ENCODE measurements at regions not wholly inside any gene's neighbourhood (a gene's known extent, or its start where the extent isn't known, plus 50 kb on each side); places are given as distances from the start of the nearest gene placed in this dataset.

DNA sequence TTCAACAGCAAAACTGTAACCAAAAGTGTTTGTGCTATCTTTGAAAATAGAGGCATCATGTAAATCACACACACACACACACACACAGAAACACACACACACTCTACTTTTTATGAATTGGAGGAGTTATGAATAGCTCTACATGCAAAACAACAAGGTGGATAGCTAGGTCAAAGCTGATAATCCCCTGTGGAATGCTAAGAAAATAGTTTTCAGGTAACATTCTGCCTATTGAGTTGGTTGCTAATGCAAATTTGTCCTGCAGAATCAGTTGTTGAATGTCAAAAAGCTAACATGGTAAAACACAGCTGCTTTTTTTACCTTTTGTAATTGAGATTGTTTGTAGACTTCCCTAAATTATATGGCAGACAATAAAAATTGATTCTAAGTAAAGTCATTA, 1658.4 kb upstream of the RAG2 start:
- Histone ChIP-seq H3K36me3 (replicated peaks; ENCODE audit: control insufficient read depth, insufficient read depth, low read length) (no peaks in the 10 kb centered on the region), H3K4me3 (ENCODE audit: insufficient read depth, low read depth, low read length) (no peak overlapping the region), H3K27me3 (ENCODE audit: control insufficient read depth, insufficient read depth, low read length) (no peaks in the 10 kb centered on the region)
- peak; percentile 5 for DNase-seq

DNA sequence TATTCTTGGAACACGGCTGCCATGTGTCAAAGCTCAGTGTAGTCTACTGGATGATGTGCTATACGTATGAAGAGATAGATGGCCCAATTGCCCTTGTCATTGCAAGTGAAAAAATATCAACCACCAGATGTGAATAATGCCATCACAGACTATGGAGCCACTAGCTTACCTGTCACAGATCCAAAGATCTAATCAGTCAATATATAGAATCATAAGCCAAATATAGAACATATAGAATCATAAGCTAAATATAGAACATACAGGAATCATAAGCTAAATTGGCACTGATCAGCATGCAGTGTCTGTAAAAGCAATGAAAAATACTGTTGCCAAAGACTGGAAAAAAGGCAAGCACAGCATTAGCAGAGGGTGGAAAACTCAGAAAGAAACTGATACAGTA, 1656.9 kb upstream of the RAG2 start:
- Histone ChIP-seq H3K36me3 (replicated peaks; ENCODE audit: control insufficient read depth, insufficient read depth, low read length) (no peaks in the 10 kb centered on the region), H3K27me3 (ENCODE audit: control insufficient read depth, insufficient read depth, low read length) (no peaks in the 10 kb centered on the region), H3K4me3 (ENCODE audit: insufficient read depth, low read depth, low read length) (no peak overlapping the region)
- no peak for DNase-seq

GRCh38 chr11:38252620-38253019, 1654.6 kb upstream of the RAG2 start:
- Histone ChIP-seq H3K4me3 (ENCODE audit: insufficient read depth, low read depth, low read length) (no peak overlapping the region), H3K27me3 (ENCODE audit: control insufficient read depth, insufficient read depth, low read length) (no peaks in the 10 kb centered on the region), H3K36me3 (replicated peaks; ENCODE audit: control insufficient read depth, insufficient read depth, low read length) (no peaks in the 10 kb centered on the region)
- no peak for DNase-seq

- Histone ChIP-seq H3K27me3 (ENCODE audit: control insufficient read depth, insufficient read depth, low read length) (no peaks in the 10 kb centered on the region), H3K36me3 (replicated peaks; ENCODE audit: control insufficient read depth, insufficient read depth, low read length) (no peaks in the 10 kb centered on the region), H3K4me3 (ENCODE audit: insufficient read depth, low read depth, low read length) (no peak overlapping the region)
- DNase-seq: no peak
These were observed 1648.4 kb upstream of the RAG2 start for GRCh38 chr11:38246451-38246850.

GRCh38 chr11:38226684-38227083, 1628.6 kb upstream of the RAG2 start:
- Histone ChIP-seq H3K27me3 (ENCODE audit: control insufficient read depth, insufficient read depth, low read length) (no peaks in the 10 kb centered on the region), H3K36me3 (replicated peaks; ENCODE audit: control insufficient read depth, insufficient read depth, low read length) (no peaks in the 10 kb centered on the region), H3K4me3 (ENCODE audit: insufficient read depth, low read depth, low read length) (no peak overlapping the region)
- DNase-seq: no peak

DNA sequence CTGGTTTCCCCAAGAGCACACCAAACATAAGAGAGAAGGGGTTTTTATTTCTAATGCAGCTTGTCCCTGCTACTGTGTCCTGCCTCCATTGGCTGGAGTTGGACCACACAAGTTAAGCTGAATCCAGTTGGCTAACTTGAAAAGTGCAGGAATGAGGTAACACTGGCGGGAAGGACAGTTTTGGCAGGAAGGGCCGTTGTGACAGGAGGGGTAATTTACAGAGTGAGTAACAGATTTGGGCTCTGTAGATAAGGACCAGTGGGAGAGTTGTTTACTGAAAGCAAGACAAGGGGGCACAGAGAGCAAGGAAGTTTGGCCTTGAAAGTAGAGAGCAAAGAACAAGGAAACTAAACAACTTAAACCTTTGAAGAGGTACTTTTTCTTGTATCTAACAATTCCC, 1623.3 kb upstream of the RAG2 start:
- Histone ChIP-seq H3K27me3 (ENCODE audit: control insufficient read depth, insufficient read depth, low read length) (no peaks in the 10 kb centered on the region), H3K4me3 (ENCODE audit: insufficient read depth, low read depth, low read length) (no peak overlapping the region), H3K36me3 (replicated peaks; ENCODE audit: control insufficient read depth, insufficient read depth, low read length) (no peaks in the 10 kb centered on the region)
- no peak for DNase-seq

DNA sequence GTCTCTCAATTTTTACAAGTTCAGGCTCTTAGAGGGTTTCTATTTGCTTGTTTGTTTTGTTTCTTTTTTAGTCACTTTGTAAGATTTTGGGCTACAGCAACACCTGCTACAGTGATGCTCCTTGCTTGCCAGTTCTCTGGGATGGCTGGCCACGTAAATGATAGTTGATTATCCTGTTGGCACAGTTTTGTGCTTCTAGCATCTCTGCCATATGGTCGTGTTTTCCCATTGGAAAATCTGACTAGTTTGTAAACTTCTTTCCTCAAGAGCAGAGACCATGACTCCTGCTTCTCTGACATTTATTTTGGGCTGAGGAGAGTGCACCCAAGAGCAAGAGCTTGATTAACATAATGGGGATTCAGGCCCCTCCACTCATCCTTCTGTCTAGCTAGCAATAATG, 1621.6 kb upstream of the RAG2 start:
- Histone ChIP-seq H3K27me3 (ENCODE audit: control insufficient read depth, insufficient read depth, low read length) (no peaks in the 10 kb centered on the region), H3K36me3 (replicated peaks; ENCODE audit: control insufficient read depth, insufficient read depth, low read length) (no peaks in the 10 kb centered on the region), H3K4me3 (ENCODE audit: insufficient read depth, low read depth, low read length) (no peak overlapping the region)
- no peak for DNase-seq

GRCh38 chr11:38208951-38209350, 1610.9 kb upstream of the RAG2 start:
- Histone ChIP-seq H3K27me3 (ENCODE audit: control insufficient read depth, insufficient read depth, low read length) (no peaks in the 10 kb centered on the region), H3K36me3 (replicated peaks; ENCODE audit: control insufficient read depth, insufficient read depth, low read length) (no peaks in the 10 kb centered on the region), H3K4me3 (ENCODE audit: insufficient read depth, low read depth, low read length) (no peak overlapping the region)
- DNase-seq: no peak

- H3K36me3 ChIP-seq (replicated peaks; ENCODE audit: control insufficient read depth, insufficient read depth, low read length): no peaks in the 10 kb centered on the region
- H3K4me3 ChIP-seq (ENCODE audit: insufficient read depth, low read depth, low read length): no peak overlapping the region
- H3K27me3 ChIP-seq (ENCODE audit: control insufficient read depth, insufficient read depth, low read length): no peaks in the 10 kb centered on the region
- DNase-seq: no peak
These were observed 1608.6 kb upstream of the RAG2 start for GRCh38 chr11:38206663-38207062.

DNA sequence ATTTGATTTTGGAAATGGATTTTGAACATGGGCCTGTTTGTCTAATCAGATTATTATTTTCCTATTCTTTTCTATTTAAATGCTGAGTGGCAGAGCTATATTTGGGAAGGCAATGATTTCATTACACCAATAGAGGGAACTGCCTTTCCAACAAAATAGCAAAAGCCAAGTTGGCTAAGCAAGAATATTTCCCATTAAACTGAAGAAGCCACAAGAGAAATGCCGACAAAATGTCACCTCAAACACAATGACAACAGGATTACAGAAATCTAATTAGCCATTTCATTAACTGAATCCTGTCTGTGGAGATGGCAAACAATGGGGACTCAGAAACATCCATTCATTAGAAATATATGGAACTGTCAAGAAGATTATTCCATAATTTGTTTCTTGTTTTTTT, 1593.1 kb upstream of the RAG2 start:
- Histone ChIP-seq H3K4me3 (ENCODE audit: insufficient read depth, low read depth, low read length) (no peak overlapping the region), H3K36me3 (replicated peaks; ENCODE audit: control insufficient read depth, insufficient read depth, low read length) (no peaks in the 10 kb centered on the region), H3K27me3 (ENCODE audit: control insufficient read depth, insufficient read depth, low read length) (no peaks in the 10 kb centered on the region)
- DNase-seq: no peak

- no peaks in the 10 kb centered on the region for H3K36me3 ChIP-seq (replicated peaks; ENCODE audit: control insufficient read depth, insufficient read depth, low read length)
- no peak overlapping the region for H3K4me3 ChIP-seq (ENCODE audit: insufficient read depth, low read depth, low read length)
- no peaks in the 10 kb centered on the region for H3K27me3 ChIP-seq (ENCODE audit: control insufficient read depth, insufficient read depth, low read length)
- no peak for DNase-seq
These were observed 1584.3 kb upstream of the RAG2 start for GRCh38 chr11:38182126-38182866.

DNA sequence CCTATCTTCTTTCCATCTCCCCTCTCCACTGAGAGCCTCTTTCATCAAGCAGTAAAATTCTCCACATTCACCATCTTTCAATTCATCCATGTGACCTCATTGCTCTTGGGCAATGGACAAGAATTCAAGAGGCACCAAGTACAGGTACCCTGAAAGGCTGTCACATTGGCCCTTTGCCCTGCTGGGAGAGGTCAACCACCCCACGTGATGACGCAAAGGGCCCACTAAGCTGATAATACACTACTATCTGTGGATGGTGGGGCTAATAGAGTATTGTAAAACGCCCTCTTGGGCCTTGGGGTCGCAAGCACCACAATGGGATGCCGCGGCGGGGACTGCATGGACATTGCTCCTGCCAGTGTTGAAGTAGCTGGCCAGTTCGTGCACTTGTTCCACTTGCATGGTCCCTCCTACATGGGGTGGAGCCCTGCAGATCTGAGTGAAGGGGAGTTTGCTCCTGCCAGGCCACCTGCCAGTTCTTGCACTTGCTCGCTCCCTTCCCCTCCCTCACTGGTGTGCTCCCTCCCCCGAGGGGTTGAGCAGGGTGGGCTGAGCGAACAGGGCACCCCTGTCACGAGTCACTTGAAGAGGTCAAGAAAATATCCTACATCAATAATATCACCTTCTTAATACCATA, 1578.8 kb upstream of the RAG2 start:
- H3K36me3 ChIP-seq (replicated peaks; ENCODE audit: control insufficient read depth, insufficient read depth, low read length): no peaks in the 10 kb centered on the region
- no peaks in the 10 kb centered on the region for H3K27me3 ChIP-seq (ENCODE audit: control insufficient read depth, insufficient read depth, low read length)
- no peak overlapping the region for H3K4me3 ChIP-seq (ENCODE audit: insufficient read depth, low read depth, low read length)
- no peak for DNase-seq

GRCh38 chr11:38173676-38174075, 1575.6 kb upstream of the RAG2 start:
- Histone ChIP-seq H3K27me3 (ENCODE audit: control insufficient read depth, insufficient read depth, low read length) (no peaks in the 10 kb centered on the region), H3K36me3 (replicated peaks; ENCODE audit: control insufficient read depth, insufficient read depth, low read length) (no peaks in the 10 kb centered on the region), H3K4me3 (ENCODE audit: insufficient read depth, low read depth, low read length) (no peak overlapping the region)
- DNase-seq: no peak

GRCh38 chr11:38169286-38169685, 1571.2 kb upstream of the RAG2 start:
- Histone ChIP-seq H3K36me3 (replicated peaks; ENCODE audit: control insufficient read depth, insufficient read depth, low read length) (no peaks in the 10 kb centered on the region), H3K4me3 (ENCODE audit: insufficient read depth, low read depth, low read length) (no peak overlapping the region), H3K27me3 (ENCODE audit: control insufficient read depth, insufficient read depth, low read length) (no peaks in the 10 kb centered on the region)
- no peak for DNase-seq

DNA sequence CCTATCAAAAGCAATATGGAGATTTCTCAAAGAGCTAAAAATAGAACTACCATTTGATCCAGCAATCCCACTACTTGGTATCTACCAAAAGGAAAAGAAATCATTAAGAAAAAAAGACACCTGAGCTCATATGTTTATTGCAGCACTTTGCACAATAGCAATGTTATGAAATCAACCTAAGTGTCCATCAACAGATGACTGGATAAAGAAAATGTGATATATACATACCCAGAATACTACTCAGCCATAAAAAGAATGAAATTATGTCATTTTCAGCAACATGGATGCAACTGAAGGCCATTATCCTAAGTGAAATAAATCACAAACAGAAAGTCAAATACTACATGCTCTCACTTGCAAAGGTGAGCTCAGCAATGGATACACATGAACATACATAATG, 1565.5 kb upstream of the RAG2 start:
- Histone ChIP-seq H3K27me3 (ENCODE audit: control insufficient read depth, insufficient read depth, low read length) (no peaks in the 10 kb centered on the region), H3K36me3 (replicated peaks; ENCODE audit: control insufficient read depth, insufficient read depth, low read length) (no peaks in the 10 kb centered on the region), H3K4me3 (ENCODE audit: insufficient read depth, low read depth, low read length) (no peak overlapping the region)
- DNase-seq: no peak

Data from H7 (cell line).